MM.1S (cell line): ENCODE measurements at regions not wholly inside any gene's neighbourhood (a gene's known extent, or its start where the extent isn't known, plus 50 kb on each side); places are given as distances from the start of the nearest gene placed in this dataset.

Experiments used
- DNase-seq: peaks from one replicate; pipeline ENCODE4 v3.0.0-alpha.2; 2015
- H2AFZ ChIP-seq: fragments of 300-600 bp; sonication (generic); 2 replicates; pipeline ENCODE4 v1.6.0; 2016; ENCODE audit warnings: antibody characterized with exemption, low read length
- H3F3A ChIP-seq: fragments of 300-600 bp; sonication (generic); 2 replicates; pipeline ENCODE4 v1.6.1; 2016; ENCODE audit warnings: mild to moderate bottlenecking, antibody characterized with exemption, low read length, moderate library complexity, mixed read lengths; ENCODE audit not compliant: insufficient read depth
- H3K27ac ChIP-seq: fragments of 300-600 bp; sonication (generic); 2 replicates; pipeline ENCODE4 v1.5.1; 2016; ENCODE audit warnings: mild to moderate bottlenecking, low read length
- H3K27me3 ChIP-seq: fragments of 300-600 bp; sonication (generic); replicated peaks from 2 replicates; pipeline ENCODE4 v1.6.0; 2016; ENCODE audit warnings: low read length; ENCODE audit not compliant: insufficient read depth
- H3K36me3 ChIP-seq: fragments of 300-600 bp; sonication (generic); replicated peaks from 2 replicates; pipeline ENCODE4 v1.6.1; 2016; ENCODE audit warnings: mild to moderate bottlenecking, low read length, mixed read lengths; ENCODE audit not compliant: insufficient read depth
- H3K4me1 ChIP-seq: fragments of 300-600 bp; sonication (generic); 2 replicates; pipeline ENCODE4 v1.6.1; 2016; ENCODE audit warnings: low read length, mixed read lengths
- H3K4me2 ChIP-seq: fragments of 300-600 bp; sonication (generic); 2 replicates; pipeline ENCODE4 v1.6.0; 2016; ENCODE audit warnings: low read depth, low read length
- H3K4me3 ChIP-seq: fragments of 300-600 bp; sonication (generic); 2 replicates; pipeline ENCODE4 v1.5.1; 2016; ENCODE audit warnings: low read length, mixed read lengths
- H3K79me2 ChIP-seq: fragments of 300-600 bp; sonication (generic); 2 replicates; pipeline ENCODE4 v1.6.1; 2016; ENCODE audit warnings: mixed run types, low read length, mixed read lengths
- H3K9ac ChIP-seq: fragments of 300-600 bp; sonication (generic); 2 replicates; pipeline ENCODE4 v1.6.1; 2016; ENCODE audit warnings: low read length, mixed read lengths
- H3K9me2 ChIP-seq: fragments of 300-600 bp; sonication (generic); replicated peaks from 2 replicates; pipeline ENCODE4 v1.6.1; 2016; ENCODE audit warnings: mild to moderate bottlenecking, low read length, mixed read lengths; ENCODE audit not compliant: insufficient read depth
- H3K9me3 ChIP-seq: fragments of 300-600 bp; sonication (generic); replicated peaks from 2 replicates; pipeline ENCODE4 v1.6.1; 2016; ENCODE audit warnings: mild to moderate bottlenecking, low read length, mixed read lengths; ENCODE audit not compliant: insufficient read depth
- H4K20me1 ChIP-seq: fragments of 300-600 bp; sonication (generic); 2 replicates; pipeline ENCODE4 v1.6.1; 2016; ENCODE audit warnings: mild to moderate bottlenecking, low read length, moderate library complexity, mixed read lengths; ENCODE audit not compliant: insufficient read depth
- EZH2 ChIP-seq: fragments of 300-600 bp; sonication (generic); optimal IDR thresholded peaks from 2 replicates; pipeline ENCODE3; 2017; ENCODE audit warnings: low read depth, mild to moderate bottlenecking, antibody characterized with exemption, low read length, mixed read lengths
- EZH2phosphoT487 ChIP-seq: fragments of 300-600 bp; sonication (generic); IDR thresholded peaks from 2 replicates; pipeline ENCODE4 v1.6.1; 2018; ENCODE audit warnings: antibody characterized with exemption, low read length
- TF ChIP-seq, protein P1 (sequence below): fragments of 300-600 bp; sonication (generic); IDR thresholded peaks from 2 replicates; pipeline ENCODE4 v1.5.1; 2016; ENCODE audit warnings: antibody characterized with exemption, low read length, mixed read lengths

DNA sequence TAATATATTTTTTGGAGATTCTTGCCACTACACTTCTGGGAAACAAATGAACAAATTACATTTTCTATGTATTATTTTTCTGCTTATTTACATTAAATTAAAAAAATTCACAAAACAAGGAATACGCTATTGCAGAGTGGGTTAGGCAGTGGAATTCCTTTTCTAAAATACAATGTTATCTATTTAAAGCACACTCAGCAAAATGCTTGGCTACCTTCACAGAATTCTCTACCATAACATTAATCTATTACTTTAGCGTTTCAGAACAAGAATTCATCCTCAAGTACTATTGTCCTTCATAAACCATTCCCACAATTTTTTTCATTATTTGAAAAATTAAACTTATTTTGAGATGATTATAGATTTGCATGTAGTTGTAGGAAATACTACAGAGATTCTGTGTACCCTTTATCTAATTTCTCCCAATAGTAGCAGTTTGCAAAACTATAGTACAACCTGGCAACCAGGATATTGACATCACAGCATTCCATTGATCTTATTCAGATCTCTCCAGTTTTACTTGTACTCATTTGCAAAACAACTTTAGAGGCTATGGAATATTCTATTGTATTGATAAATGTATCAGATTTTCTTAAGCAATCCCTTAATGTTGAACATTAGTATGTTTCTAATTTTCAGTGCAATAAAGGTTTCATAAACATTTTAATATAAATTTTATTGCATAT, 120.9 kb downstream of the DLEU7 start:
- H3K9me3 ChIP-seq, result no peaks in the 10 kb centered on the region
- TF ChIP-seq, protein P1, sequence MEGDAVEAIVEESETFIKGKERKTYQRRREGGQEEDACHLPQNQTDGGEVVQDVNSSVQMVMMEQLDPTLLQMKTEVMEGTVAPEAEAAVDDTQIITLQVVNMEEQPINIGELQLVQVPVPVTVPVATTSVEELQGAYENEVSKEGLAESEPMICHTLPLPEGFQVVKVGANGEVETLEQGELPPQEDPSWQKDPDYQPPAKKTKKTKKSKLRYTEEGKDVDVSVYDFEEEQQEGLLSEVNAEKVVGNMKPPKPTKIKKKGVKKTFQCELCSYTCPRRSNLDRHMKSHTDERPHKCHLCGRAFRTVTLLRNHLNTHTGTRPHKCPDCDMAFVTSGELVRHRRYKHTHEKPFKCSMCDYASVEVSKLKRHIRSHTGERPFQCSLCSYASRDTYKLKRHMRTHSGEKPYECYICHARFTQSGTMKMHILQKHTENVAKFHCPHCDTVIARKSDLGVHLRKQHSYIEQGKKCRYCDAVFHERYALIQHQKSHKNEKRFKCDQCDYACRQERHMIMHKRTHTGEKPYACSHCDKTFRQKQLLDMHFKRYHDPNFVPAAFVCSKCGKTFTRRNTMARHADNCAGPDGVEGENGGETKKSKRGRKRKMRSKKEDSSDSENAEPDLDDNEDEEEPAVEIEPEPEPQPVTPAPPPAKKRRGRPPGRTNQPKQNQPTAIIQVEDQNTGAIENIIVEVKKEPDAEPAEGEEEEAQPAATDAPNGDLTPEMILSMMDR, result no peak
- no peak for TF ChIP-seq EZH2phosphoT487
- TF ChIP-seq EZH2, result no peak
- no peaks in the 10 kb centered on the region for H3K4me1 ChIP-seq
- H2AFZ ChIP-seq, result no peak overlapping the region
- H3F3A ChIP-seq, result no peaks in the 10 kb centered on the region
- H3K27ac ChIP-seq, result no peak overlapping the region
- no peak overlapping the region for H3K9ac ChIP-seq
- DNase-seq, result no peak
- no peaks in the 10 kb centered on the region for H3K27me3 ChIP-seq
- no peak overlapping the region for H3K4me2 ChIP-seq
- no peaks in the 10 kb centered on the region for H3K79me2 ChIP-seq
- H3K36me3 ChIP-seq, result no peaks in the 10 kb centered on the region
- H4K20me1 ChIP-seq, result no peaks in the 10 kb centered on the region
- H3K9me2 ChIP-seq, result no peaks in the 10 kb centered on the region
- no peak overlapping the region for H3K4me3 ChIP-seq

DNA sequence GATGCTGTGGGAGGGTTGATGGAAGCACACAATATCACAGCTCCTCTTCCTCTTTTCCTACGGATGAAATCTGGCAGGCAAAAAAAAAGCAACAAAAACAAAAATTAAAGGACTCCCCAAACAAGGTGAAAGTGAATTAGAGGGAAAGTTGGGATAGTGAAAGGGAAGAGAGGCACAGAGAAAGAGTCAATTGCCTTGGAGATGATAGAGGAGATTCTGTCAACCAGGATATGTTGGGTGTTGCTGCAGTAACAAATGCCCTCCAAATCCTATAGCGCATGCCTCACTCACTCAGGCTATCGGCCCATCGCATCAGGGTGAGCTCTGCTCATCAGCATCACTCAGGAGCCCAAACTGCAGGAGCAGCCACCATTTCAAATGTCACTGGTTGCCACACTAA, 119.1 kb downstream of the DLEU7 start:
- Histone ChIP-seq H3K36me3 (no peaks in the 10 kb centered on the region), H3F3A (no peaks in the 10 kb centered on the region), H3K4me1 (no peaks in the 10 kb centered on the region), H3K4me3 (no peak overlapping the region), H3K4me2 (no peak overlapping the region), H3K9me2 (no peaks in the 10 kb centered on the region), H3K27ac (no peak overlapping the region), H4K20me1 (no peaks in the 10 kb centered on the region), H3K9ac (no peak overlapping the region), H3K9me3 (no peaks in the 10 kb centered on the region), H3K27me3 (no peaks in the 10 kb centered on the region), H3K79me2 (no peaks in the 10 kb centered on the region), H2AFZ (no peak overlapping the region)
- TF ChIP-seq EZH2 (no peak), EZH2phosphoT487 (no peak)
- TF ChIP-seq, protein P1, result no peak
- DNase-seq, result no peak

DNA sequence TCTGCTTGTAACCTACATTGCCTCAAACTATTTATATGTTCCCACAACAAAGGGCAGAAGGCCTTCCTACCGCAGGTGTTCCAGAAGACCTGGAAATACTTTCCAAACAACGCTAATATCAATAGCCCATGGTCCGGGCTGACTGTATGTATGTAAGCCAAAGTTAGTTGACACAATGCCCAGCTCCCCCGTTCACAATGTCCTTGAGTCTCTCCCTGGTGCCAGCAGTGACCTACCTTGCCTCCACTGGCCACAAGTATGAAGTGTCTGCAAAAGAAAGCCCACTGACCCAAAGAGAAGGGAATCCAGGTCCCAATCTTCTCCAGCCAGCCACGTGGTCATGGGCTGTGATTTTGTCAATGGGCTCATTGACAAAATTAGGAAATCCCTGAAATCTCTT, 118.6 kb downstream of the DLEU7 start:
- no peak overlapping the region for H3K4me3 ChIP-seq
- TF ChIP-seq EZH2, result no peak
- TF ChIP-seq, protein P1, result no peak
- TF ChIP-seq EZH2phosphoT487, result no peak
- H3K9me2 ChIP-seq, result no peaks in the 10 kb centered on the region
- H3K27ac ChIP-seq, result no peak overlapping the region
- H3F3A ChIP-seq, result no peaks in the 10 kb centered on the region
- H3K9ac ChIP-seq, result no peak overlapping the region
- no peaks in the 10 kb centered on the region for H4K20me1 ChIP-seq
- no peak overlapping the region for H3K4me2 ChIP-seq
- H3K79me2 ChIP-seq, result no peaks in the 10 kb centered on the region
- H2AFZ ChIP-seq, result no peak overlapping the region
- no peaks in the 10 kb centered on the region for H3K9me3 ChIP-seq
- H3K27me3 ChIP-seq, result no peaks in the 10 kb centered on the region
- no peak for DNase-seq
- no peaks in the 10 kb centered on the region for H3K4me1 ChIP-seq
- no peaks in the 10 kb centered on the region for H3K36me3 ChIP-seq
